H1 (cell line): ENCODE measurements at regions not wholly inside any gene's neighbourhood (a gene's known extent, or its start where the extent isn't known, plus 50 kb on each side); places are given as distances from the start of the nearest gene placed in this dataset.

Source experiments
- CTCF ChIA-PET: fragments of 300-600 bp; sonication (Branson Sonifier 250); formaldehyde crosslinking; loops from one replicate; lab custom pipeline; 2021; ENCODE audit not compliant: partially characterized antibody; lab: Charles Lee
- POLR2A ChIA-PET: fragments of 300-600 bp; sonication (Branson Sonifier 250); formaldehyde crosslinking; loops from one replicate; lab custom pipeline; 2021; ENCODE audit warnings: inconsistent platforms; ENCODE audit not compliant: partially characterized antibody; lab: Charles Lee
- DNase-seq, 2 experiments: peaks; one replicate each; pipeline versions ENCODE4 v3.0.0 to v3.0.0-alpha.2; 2010 to 2022; ENCODE audit warnings: low spot score in 2 of 2, low read depth in 1 of 2, mixed read lengths in 1 of 2
- FAIRE-seq: peaks from 2 replicates; lab custom pipeline; 2011; peaks lifted over from hg19 to GRCh38; lab: Jason Lieb, UNC
- H2AFZ ChIP-seq: 2 replicates; pipeline ENCODE4 v1.8.1; 2012; ENCODE audit warnings: low read length, inconsistent platforms
- H2AK5ac ChIP-seq: 2 replicates; pipeline ENCODE4 v1.6.1; 2013; ENCODE audit warnings: low read depth, low read length
- H2BK120ac ChIP-seq: replicated peaks from 2 replicates; pipeline ENCODE3; 2013; ENCODE audit warnings: low read depth, low read length, inconsistent platforms
- H2BK12ac ChIP-seq: 2 replicates; pipeline ENCODE4 v1.6.1; 2013; ENCODE audit warnings: low read depth, low read length
- H2BK15ac ChIP-seq: 2 replicates; pipeline ENCODE4 v1.6.1; 2013; ENCODE audit warnings: low read length
- H2BK20ac ChIP-seq: 2 replicates; pipeline ENCODE4 v1.6.1; 2013; ENCODE audit warnings: low read length
- H2BK5ac ChIP-seq: 2 replicates; pipeline ENCODE4 v1.6.1; 2013; ENCODE audit warnings: low read depth, low read length
- H3K14ac ChIP-seq: 2 replicates; pipeline ENCODE4 v1.6.1; 2013; ENCODE audit warnings: inconsistent platforms; ENCODE audit not compliant: insufficient read length
- H3K18ac ChIP-seq: 2 replicates; pipeline ENCODE4 v1.6.1; 2013; ENCODE audit warnings: low read length; ENCODE audit errors: extremely low read depth
- H3K23ac ChIP-seq: 2 replicates; pipeline ENCODE4 v1.6.1; 2013; ENCODE audit warnings: inconsistent platforms; ENCODE audit not compliant: insufficient read length
- H3K23me2 ChIP-seq: 2 replicates; pipeline ENCODE4 v1.6.1; 2013; ENCODE audit warnings: low read depth, low read length
- H3K27ac ChIP-seq: 2 replicates; pipeline ENCODE4 v1.6.1; 2011; ENCODE audit warnings: low read depth, low read length, inconsistent platforms
- H3K27me3 ChIP-seq, 4 experiments: replicated peaks in 1 of 4; 1 replicate in 1 of 4; 2 replicates in 3 of 4; pipeline versions ENCODE4 v1.6.1 to v1.8.1; 2011 to 2013; ENCODE audit warnings: low read length in 3 of 4, mild to moderate bottlenecking in 3 of 4, inconsistent platforms in 2 of 4, mixed read lengths in 2 of 4, moderate library complexity in 1 of 4; ENCODE audit not compliant: control insufficient read depth in 3 of 4, insufficient read depth in 3 of 4; ENCODE audit errors: extremely low read depth in 1 of 4
- H3K36me3 ChIP-seq, 4 experiments: 2 replicates each; pipeline versions ENCODE4 v1.6.1 to v1.8.1; 2011 to 2013; ENCODE audit warnings: mild to moderate bottlenecking in 4 of 4, low read length in 3 of 4, moderate library complexity in 2 of 4, control low read depth in 1 of 4, inconsistent platforms in 1 of 4; ENCODE audit not compliant: insufficient read depth in 4 of 4, control insufficient read depth in 2 of 4
- H3K4ac ChIP-seq: replicated peaks from 2 replicates; pipeline ENCODE3; 2013; ENCODE audit warnings: low read length, low read depth, mixed read lengths, inconsistent platforms; ENCODE audit not compliant: insufficient read length
- H3K4me1 ChIP-seq, 4 experiments: replicated peaks in 1 of 4; 1 replicate in 1 of 4; 2 replicates in 3 of 4; pipeline versions ENCODE4 v1.6.1 to v1.8.1; 2011 to 2013; ENCODE audit warnings: low read length in 3 of 4, inconsistent platforms in 2 of 4, mixed read lengths in 1 of 4; ENCODE audit not compliant: insufficient read depth in 4 of 4, control insufficient read depth in 3 of 4
- H3K4me2 ChIP-seq, 2 experiments: 2 replicates each; pipeline versions ENCODE4 v1.6.1 to v1.8.1; 2011 to 2013; ENCODE audit warnings: low read depth in 2 of 2, low read length in 2 of 2, control low read depth in 1 of 2, inconsistent platforms in 1 of 2, mild to moderate bottlenecking in 1 of 2; ENCODE audit not compliant: insufficient read depth in 1 of 2
- H3K4me3 ChIP-seq, 4 experiments: fragments of 200-600, 300-600 bp in 1 of 4; sonication (generic), shearing (Covaris generic), sonication (Bioruptor Twin) in 1 of 4; 2 replicates each; pipeline versions ENCODE4 v1.5.1 to v1.8.1; 2011 to 2016; ENCODE audit warnings: low read length in 4 of 4, low read depth in 3 of 4, control low read depth in 2 of 4, inconsistent platforms in 2 of 4, mild to moderate bottlenecking in 2 of 4, mixed read lengths in 1 of 4, moderate library complexity in 1 of 4; ENCODE audit not compliant: insufficient read depth in 2 of 4; ENCODE audit errors: extremely low read depth in 1 of 4
- H3K56ac ChIP-seq: replicated peaks from 2 replicates; pipeline ENCODE3; 2013; ENCODE audit warnings: low read depth, mild to moderate bottlenecking, mixed read lengths, low read length, inconsistent platforms; ENCODE audit not compliant: insufficient read length
- H3K79me1 ChIP-seq: 2 replicates; pipeline ENCODE4 v1.6.1; 2013; ENCODE audit warnings: low read depth, low read length, control low read depth
- H3K79me2 ChIP-seq, 2 experiments: 2 replicates each; pipeline versions ENCODE4 v1.6.1 to v1.8.1; 2012 to 2013; ENCODE audit warnings: low read length in 2 of 2, mild to moderate bottlenecking in 2 of 2, inconsistent platforms in 1 of 2; ENCODE audit not compliant: insufficient read depth in 2 of 2, control insufficient read depth in 1 of 2
- H3K9ac ChIP-seq, 4 experiments: replicated peaks in 1 of 4; 1 replicate in 1 of 4; 2 replicates in 3 of 4; pipeline versions ENCODE4 v1.6.1 to v1.8.1; 2011 to 2013; ENCODE audit warnings: low read depth in 3 of 4, low read length in 3 of 4, control low read depth in 2 of 4, mild to moderate bottlenecking in 2 of 4, moderate library complexity in 2 of 4, inconsistent platforms in 1 of 4; ENCODE audit errors: extremely low read depth in 1 of 4
- H3K9me3 ChIP-seq, 2 experiments: 2 replicates each; pipeline versions ENCODE4 v1.6.1 to v1.8.1; 2012 to 2013; ENCODE audit warnings: mild to moderate bottlenecking in 2 of 2, moderate library complexity in 2 of 2, control low read depth in 1 of 2, inconsistent platforms in 1 of 2, low read depth in 1 of 2, low read length in 1 of 2, mixed read lengths in 1 of 2; ENCODE audit not compliant: insufficient read depth in 2 of 2
- H4K20me1 ChIP-seq, 2 experiments: replicated peaks in 1 of 2; 2 replicates each; pipeline versions ENCODE3 to v1.8.1; 2011 to 2013; ENCODE audit warnings: inconsistent platforms in 2 of 2, low read length in 2 of 2, mild to moderate bottlenecking in 1 of 2; ENCODE audit not compliant: insufficient read depth in 2 of 2, control insufficient read depth in 1 of 2
- H4K5ac ChIP-seq: 2 replicates; pipeline ENCODE4 v1.6.1; 2013; ENCODE audit warnings: low read length, low read depth, mixed read lengths, inconsistent platforms; ENCODE audit not compliant: insufficient read length
- H4K8ac ChIP-seq: 2 replicates; pipeline ENCODE4 v1.8.0; 2013; ENCODE audit warnings: mild to moderate bottlenecking, moderate library complexity, low read length, inconsistent platforms; ENCODE audit not compliant: insufficient read depth; ENCODE audit errors: extremely low read depth
- H4K91ac ChIP-seq: replicated peaks from 2 replicates; pipeline ENCODE3; 2013; ENCODE audit warnings: low read length, mixed read lengths, inconsistent platforms; ENCODE audit not compliant: insufficient read length
- CTBP2 ChIP-seq: IDR thresholded peaks from 2 replicates; pipeline ENCODE4 v1.7.0; 2011; ENCODE audit warnings: borderline replicate concordance, mild to moderate bottlenecking, moderate library complexity, mixed read lengths, low read length; ENCODE audit not compliant: insufficient read depth, insufficient read length
- MAX ChIP-seq: IDR thresholded peaks from 2 replicates; pipeline ENCODE4 v1.6.1; 2012; ENCODE audit warnings: inconsistent platforms
- RFX5 ChIP-seq: IDR thresholded peaks from 2 replicates; pipeline ENCODE4 v1.6.1; 2011; ENCODE audit warnings: low read depth, low read length, improper control_type of control experiment, borderline replicate concordance
- SP4 ChIP-seq: IDR thresholded peaks from 2 replicates; pipeline ENCODE4 v1.6.1; 2012; ENCODE audit warnings: low read length, inconsistent platforms
- WGBS, 2 experiments: shearing (Covaris generic) in 1 of 2; methylation state at CpG; one replicate each; pipeline versions ENCODE4 v1.1.6 to v1.1.7; 2013 to 2015; ENCODE audit warnings: low lambda C conversion rate in 2 of 2, mixed read lengths in 2 of 2, inconsistent platforms in 1 of 2, low coverage in 1 of 2, missing lambda C conversion rate in 1 of 2; ENCODE audit not compliant: insufficient replicate concordance in 2 of 2, insufficient coverage in 1 of 2, insufficient read length in 1 of 2; ENCODE audit errors: extremely low coverage in 1 of 2, missing lambda C conversion rate in 1 of 2; 5-methylcytosine and 5-hydroxymethylcytosine counted together

- Histone ChIP-seq H4K5ac (no peak overlapping the region), H2BK15ac (no peak overlapping the region), H3K23ac (no peak overlapping the region), H4K20me1 (no peaks in the 10 kb centered on the region), H4K8ac (no peak overlapping the region), H3K27me3 (no peaks in the 10 kb centered on the region), H3K18ac (no peak overlapping the region), H3K4me2 (no peak overlapping the region), H2BK20ac (no peak overlapping the region), H3K9me3 (no peaks in the 10 kb centered on the region; a peak in 1 of 4 replicates), H2BK120ac (no peak overlapping the region), H3K4ac (no peak overlapping the region), H3K4me3 (no peak overlapping the region), H3K79me1 (no peaks in the 10 kb centered on the region), H2AK5ac (no peak overlapping the region), H3K9ac (no peak overlapping the region), H3K4me1 (peaks cover 0 to 9% (median 2%) of the 10 kb centered on the region in 4 experiments; a peak in 2 of 7 replicates), H3K23me2 (no peaks in the 10 kb centered on the region; the same call in 1 of the 2 replicates), H2AFZ (no peak overlapping the region), H4K91ac (no peak overlapping the region), H2BK12ac (no peak overlapping the region), H3K14ac (no peak overlapping the region), H3K56ac (no peak overlapping the region), H3K79me2 (no peaks in the 10 kb centered on the region), H3K27ac (no peak overlapping the region), H2BK5ac (no peak overlapping the region), H3K36me3 (no peaks in the 10 kb centered on the region)
- FAIRE-seq (no peak), DNase-seq (no peak)
- POLR2A ChIA-PET = no interaction called here
- WGBS, 2 experiments = 90% methylated on average over 3 of the region's 3 CpGs; no CpG with 5 or more reads in 1 of the 2 experiments
- TF ChIP-seq CTBP2 = no peak
- TF ChIP-seq SP4 = no peak
- no peak for TF ChIP-seq MAX
- TF ChIP-seq RFX5 = no peak
- CTCF ChIA-PET = no interaction called here
These were observed 365.1 kb upstream of the NOCT start for GRCh38 chr4:138650495-138650894.
